Uterus (tissue), 3 donors: ENCODE measurements at regions not wholly inside any gene's neighbourhood (a gene's known extent, or its start where the extent isn't known, plus 50 kb on each side); places are given as distances from the start of the nearest gene placed in this dataset.

Source experiments
- DNase-seq, 2 donors: peaks; one replicate each; pipeline ENCODE4 v3.0.0-alpha.2; 2019 to 2020
- H3K27ac ChIP-seq, 2 donors: fragments of 200-600 bp; sonication (generic); 1 replicate in 1 of 2; 2 replicates in 1 of 2; pipeline ENCODE4 v1.5.1; 2016 to 2018
- H3K27me3 ChIP-seq, 2 donors: fragments of 200-600 bp; sonication (generic); one replicate each; pipeline ENCODE4 v1.5.1; 2018 to 2019; ENCODE audit warnings: control low read depth in 1 of 2
- H3K36me3 ChIP-seq, 2 donors: fragments of 200-600 bp; sonication (generic); one replicate each; pipeline ENCODE4 v1.5.1; 2019; ENCODE audit warnings: control low read depth in 1 of 2
- H3K4me1 ChIP-seq, 2 donors: fragments of 200-600 bp; sonication (generic); one replicate each; pipeline ENCODE4 v1.5.1; 2018 to 2019; ENCODE audit warnings: control low read depth in 1 of 2
- H3K4me3 ChIP-seq, 2 donors: fragments of 200-600 bp; sonication (generic); 1 replicate in 1 of 2; 2 replicates in 1 of 2; pipeline ENCODE4 v1.5.1; 2018 to 2019; ENCODE audit warnings: mild to moderate bottlenecking in 1 of 2
- H3K9me3 ChIP-seq, 2 donors: fragments of 200-600 bp; sonication (generic); one replicate each; pipeline ENCODE4 v1.5.1; 2019; ENCODE audit warnings: control low read depth in 1 of 2
- CTCF ChIP-seq, 4 experiments: fragments of 200-600 bp in 2 of 4; fragments of 450-650 bp in 2 of 4; sonication (generic) in 2 of 4; IDR thresholded peaks; one replicate each; pipeline ENCODE4 v1.5.1; 2016 to 2019; ENCODE audit warnings: antibody characterized with exemption in 4 of 4, mild to moderate bottlenecking in 2 of 4, moderate library complexity in 1 of 4
- POLR2A ChIP-seq, 2 donors: fragments of 450-650 bp; IDR thresholded peaks; one replicate each; pipeline ENCODE4 v1.6.1; 2016; ENCODE audit warnings: antibody characterized with exemption in 2 of 2, mild to moderate bottlenecking in 1 of 2, moderate library complexity in 1 of 2
- intact Hi-C: fragments of 100-400 bp; cut with DNase I; formaldehyde crosslinking; loops from one replicate; pipeline ENCODE4 v1.15.1; 2023; ENCODE audit warnings: low total_unique reads
- donor health status: DM: yes; HTN: yes; CAD: no.

DNA sequence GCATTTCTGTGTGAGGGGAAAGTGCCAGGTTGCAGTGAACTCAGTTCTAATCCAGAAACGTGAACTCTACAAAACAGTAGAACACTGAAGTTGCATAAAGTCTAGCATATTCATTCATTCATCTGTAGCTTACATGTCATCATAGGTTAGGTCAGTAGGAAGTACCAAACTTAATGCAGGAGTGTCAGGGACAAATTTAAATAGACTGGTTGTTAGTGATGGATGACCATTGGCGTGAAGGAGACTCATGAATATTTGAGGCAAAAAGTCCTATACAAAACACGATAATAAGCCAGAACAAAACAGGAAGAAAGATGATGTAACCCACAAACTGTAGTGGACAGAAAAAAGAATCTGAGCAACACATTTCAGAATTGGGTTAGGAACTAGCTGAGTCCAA is 592.8 kb upstream of the PCDH10 start:
- H3K4me1 ChIP-seq: no peaks in the 10 kb centered on the region
- DNase-seq: no peak
- intact Hi-C loops: no loop called here
- no peak overlapping the region for H3K4me3 ChIP-seq
- no peaks in the 10 kb centered on the region for H3K9me3 ChIP-seq
- H3K27ac ChIP-seq: no peak overlapping the region
- no peaks in the 10 kb centered on the region for H3K36me3 ChIP-seq
- TF ChIP-seq POLR2A (IDR thresholded peaks at IDR 0.05) (no peak), CTCF (IDR thresholded peaks at IDR 0.05) (no peak)
- no peaks in the 10 kb centered on the region for H3K27me3 ChIP-seq

DNA sequence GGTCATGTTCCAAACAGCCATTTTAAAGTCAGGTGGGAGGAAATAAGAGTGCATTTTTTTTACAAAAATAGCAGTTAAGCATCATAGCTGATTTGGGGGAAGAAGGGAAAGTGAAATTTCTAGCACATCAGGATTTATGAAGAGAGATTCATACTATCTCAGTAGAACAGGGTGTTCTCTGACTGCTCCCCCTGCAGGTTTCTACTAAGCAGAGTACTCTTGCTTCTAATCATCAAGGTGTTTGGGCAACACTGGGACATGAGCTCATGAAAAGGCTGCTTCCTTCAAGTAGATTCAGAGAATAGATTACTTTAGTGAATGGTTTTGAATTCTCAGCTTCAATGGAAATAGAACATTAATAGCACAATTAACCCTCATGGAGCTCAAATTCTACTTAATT is 591.4 kb upstream of the PCDH10 start:
- intact Hi-C loops: no loop called here
- Histone ChIP-seq H3K9me3 (no peaks in the 10 kb centered on the region), H3K27ac (no peak overlapping the region), H3K4me3 (no peak overlapping the region), H3K36me3 (no peaks in the 10 kb centered on the region), H3K4me1 (no peaks in the 10 kb centered on the region), H3K27me3 (no peaks in the 10 kb centered on the region)
- TF ChIP-seq POLR2A (IDR thresholded peaks at IDR 0.05) (no peak), CTCF (IDR thresholded peaks at IDR 0.05) (no peak)
- DNase-seq: no peak

- no peaks in the 10 kb centered on the region for H3K4me1 ChIP-seq
- H3K27me3 ChIP-seq: no peaks in the 10 kb centered on the region
- H3K9me3 ChIP-seq: no peaks in the 10 kb centered on the region
- intact Hi-C loops: no loop called here
- H3K36me3 ChIP-seq: no peaks in the 10 kb centered on the region
- DNase-seq: no peak
- H3K4me3 ChIP-seq: no peak overlapping the region
- H3K27ac ChIP-seq: no peak overlapping the region
- no peak for TF ChIP-seq POLR2A (IDR thresholded peaks at IDR 0.05)
- TF ChIP-seq CTCF (IDR thresholded peaks at IDR 0.05): no peak
Observed at GRCh38 chr4:132564920-132565319, 584.2 kb upstream of the PCDH10 start.

- H3K27ac ChIP-seq: no peak overlapping the region
- no peak overlapping the region for H3K4me3 ChIP-seq
- intact Hi-C loops: no loop called here
- no peaks in the 10 kb centered on the region for H3K9me3 ChIP-seq
- no peak for DNase-seq
- H3K36me3 ChIP-seq: no peaks in the 10 kb centered on the region
- H3K27me3 ChIP-seq: no peaks in the 10 kb centered on the region
- H3K4me1 ChIP-seq: no peaks in the 10 kb centered on the region
- TF ChIP-seq POLR2A (IDR thresholded peaks at IDR 0.05): no peak
- no peak for TF ChIP-seq CTCF (IDR thresholded peaks at IDR 0.05)
Observed at GRCh38 chr4:132565542-132565941, 583.6 kb upstream of the PCDH10 start.

- Histone ChIP-seq H3K9me3 (no peaks in the 10 kb centered on the region), H3K4me1 (no peaks in the 10 kb centered on the region), H3K27ac (no peak overlapping the region), H3K27me3 (no peaks in the 10 kb centered on the region), H3K36me3 (no peaks in the 10 kb centered on the region), H3K4me3 (no peak overlapping the region)
- intact Hi-C loops: no loop called here
- DNase-seq: no peak
- TF ChIP-seq POLR2A (IDR thresholded peaks at IDR 0.05) (no peak), CTCF (IDR thresholded peaks at IDR 0.05) (no peak)
Observed at GRCh38 chr4:132572210-132572609, 576.9 kb upstream of the PCDH10 start.
